ENCODE measurements at regions not wholly inside any gene's neighbourhood (a gene's known extent, or its start where the extent isn't known, plus 50 kb on each side); places are given as distances from the start of the nearest gene placed in this dataset.

- TF ChIP-seq CTCF (IDR thresholded peaks at IDR 0.05; ENCODE audit: low read depth, low read length, missing input control) = no peak
- no peak for TF ChIP-seq ATF3 (IDR thresholded peaks at IDR 0.05)
- no peak for TF ChIP-seq EGR1 (IDR thresholded peaks at IDR 0.05; ENCODE audit: low read depth in 2 of 2)
- TF ChIP-seq YY1 (IDR thresholded peaks at IDR 0.05) = no peak
These were observed 202.5 kb upstream of the RAB4A start for GRCh38 chr1:229068270-229068987.

All from liver (tissue), 3 donors.